Activated CD4-positive, alpha-beta T cell treated with anti-CD3 and anti-CD28 coated beads for 36 hours (primary cell): ENCODE measurements at regions not wholly inside any gene's neighbourhood (a gene's known extent, or its start where the extent isn't known, plus 50 kb on each side); places are given as distances from the start of the nearest gene placed in this dataset.

Experiments used
- ATAC-seq: fragments of 200-7000 bp; cut with Tn5 transposase; one replicate; pipeline ENCODE4 v1.10.0; 2021; ENCODE audit warnings: mild to moderate bottlenecking, moderate library complexity
- CTCF ChIA-PET: fragments of 350-600 bp; sonication (Branson Sonifier 250); formaldehyde crosslinking; loops from one replicate; lab custom pipeline; 2021; ENCODE audit warnings: antibody characterized with exemption; lab: Charles Lee
- POLR2A ChIA-PET: fragments of 350-600 bp; sonication (Branson Sonifier 250); formaldehyde crosslinking; loops from one replicate; lab custom pipeline; 2021; ENCODE audit warnings: antibody characterized with exemption, inconsistent platforms; lab: Charles Lee
- DNase-seq: peaks from one replicate; pipeline ENCODE4 v3.0.0-alpha.2; 2020
- H3K27ac Mint-ChIP-seq: one replicate; pipeline ENCODE4 v1.8.0; 2021; ENCODE audit warnings: mixed read lengths
- H3K27me3 Mint-ChIP-seq: one replicate; pipeline ENCODE4 v1.8.0; 2021; ENCODE audit warnings: mixed read lengths
- H3K36me3 Mint-ChIP-seq: one replicate; pipeline ENCODE4 v1.8.0; 2021; ENCODE audit warnings: low read depth, mixed read lengths
- H3K4me1 Mint-ChIP-seq: one replicate; pipeline ENCODE4 v1.8.0; 2021; ENCODE audit warnings: mixed read lengths
- H3K4me3 Mint-ChIP-seq: one replicate; pipeline ENCODE4 v1.8.0; 2021; ENCODE audit warnings: mild to moderate bottlenecking, moderate library complexity, mixed read lengths
- H3K9me3 Mint-ChIP-seq: one replicate; pipeline ENCODE4 v1.8.0; 2021; ENCODE audit warnings: low read depth, mixed read lengths
- intact Hi-C, 2 experiments: fragments of 100-400 bp; cut with DNase I in 1 of 2; cut with micrococcal nuclease in 1 of 2; formaldehyde crosslinking; loops; one replicate each; pipeline versions ENCODE4 v1.14.2 to v1.15.1; 2022 to 2024; cut with DNase I, micrococcal nuclease

- POLR2A ChIA-PET = no interaction called here
- ATAC-seq (no peak), DNase-seq (no peak)
- intact Hi-C loops = no loop called here
- Mint-ChIP-seq H3K27me3 (peaks cover 15% of the 10 kb centered on the region), H3K36me3 (no peaks in the 10 kb centered on the region), H3K27ac (no peak overlapping the region), H3K9me3 (no peaks in the 10 kb centered on the region), H3K4me1 (no peaks in the 10 kb centered on the region), H3K4me3 (no peak overlapping the region)
- CTCF ChIA-PET = interaction anchor here (0.6 to 0.9 kb wide), 2 partner anchors 164 to 529 kb away, joined by 3 read pairs; no protein-coding TSS in a partner anchor
Measured at GRCh38 chr1:96996001-96996400, 274.4 kb downstream of the PTBP2 start.

DNA sequence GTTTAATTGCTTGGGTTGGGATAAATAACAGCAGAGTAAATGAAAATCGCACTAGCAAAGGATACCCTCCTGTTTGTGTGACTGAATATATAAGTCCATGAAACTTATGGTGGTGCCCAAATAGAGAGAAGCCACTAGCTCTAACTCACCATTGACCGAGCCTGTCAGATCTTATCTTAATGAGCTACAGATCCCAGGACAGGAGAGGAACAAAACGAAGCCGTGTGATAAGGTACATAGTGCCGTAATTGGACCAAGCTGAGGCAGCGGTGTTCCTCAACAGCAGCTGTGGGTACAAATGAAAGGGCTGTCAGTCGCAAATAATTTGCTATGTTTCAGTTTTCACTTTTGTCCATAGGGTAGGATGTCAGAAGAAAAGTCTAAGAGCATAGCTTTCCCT is 276.1 kb downstream of the PTBP2 start:
- no peak for ATAC-seq
- intact Hi-C loops = no loop called here
- no peaks in the 10 kb centered on the region for H3K9me3 Mint-ChIP-seq
- ChIA-PET CTCF (no interaction called here), POLR2A (no interaction called here)
- no peak for DNase-seq
- H3K4me1 Mint-ChIP-seq = no peaks in the 10 kb centered on the region
- H3K27me3 Mint-ChIP-seq = peaks cover 12% of the 10 kb centered on the region
- H3K27ac Mint-ChIP-seq = no peak overlapping the region
- H3K4me3 Mint-ChIP-seq = no peak overlapping the region
- no peaks in the 10 kb centered on the region for H3K36me3 Mint-ChIP-seq

GRCh38 chr1:96998466-96998865 is 276.9 kb downstream of the PTBP2 start:
- ChIA-PET POLR2A (no interaction called here), CTCF (no interaction called here)
- DNase-seq = no peak
- peaks cover 16% of the 10 kb centered on the region for H3K27me3 Mint-ChIP-seq
- no peak overlapping the region for H3K4me3 Mint-ChIP-seq
- H3K27ac Mint-ChIP-seq = no peak overlapping the region
- no peaks in the 10 kb centered on the region for H3K36me3 Mint-ChIP-seq
- intact Hi-C loops = no loop called here
- ATAC-seq = no peak
- H3K4me1 Mint-ChIP-seq = no peaks in the 10 kb centered on the region
- H3K9me3 Mint-ChIP-seq = no peaks in the 10 kb centered on the region

DNA sequence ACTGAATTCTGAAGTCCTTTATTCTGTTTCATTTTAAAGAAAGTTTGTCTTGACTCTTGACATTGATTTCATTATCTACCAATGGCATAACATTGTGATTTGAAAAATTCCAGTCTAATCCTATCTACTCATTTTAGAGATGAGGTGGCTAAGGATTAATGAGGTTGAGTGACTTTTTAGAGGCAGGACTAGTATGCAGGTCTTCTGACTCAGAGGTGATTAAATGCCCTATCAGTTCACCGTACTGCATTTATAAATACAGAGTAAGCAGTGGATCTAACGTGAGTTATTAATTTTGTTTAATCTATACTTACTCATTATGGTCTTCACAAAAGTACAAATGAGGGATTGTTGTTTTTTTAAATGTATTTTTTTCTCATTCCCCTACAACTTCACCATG is 277.6 kb downstream of the PTBP2 start:
- CTCF ChIA-PET = no interaction called here
- POLR2A ChIA-PET = no interaction called here
- no peaks in the 10 kb centered on the region for H3K36me3 Mint-ChIP-seq
- intact Hi-C loops = no loop called here
- H3K27me3 Mint-ChIP-seq = peaks cover 21% of the 10 kb centered on the region
- no peak for ATAC-seq
- no peak for DNase-seq
- no peak overlapping the region for H3K4me3 Mint-ChIP-seq
- no peaks in the 10 kb centered on the region for H3K9me3 Mint-ChIP-seq
- no peaks in the 10 kb centered on the region for H3K4me1 Mint-ChIP-seq
- H3K27ac Mint-ChIP-seq = no peak overlapping the region

DNA sequence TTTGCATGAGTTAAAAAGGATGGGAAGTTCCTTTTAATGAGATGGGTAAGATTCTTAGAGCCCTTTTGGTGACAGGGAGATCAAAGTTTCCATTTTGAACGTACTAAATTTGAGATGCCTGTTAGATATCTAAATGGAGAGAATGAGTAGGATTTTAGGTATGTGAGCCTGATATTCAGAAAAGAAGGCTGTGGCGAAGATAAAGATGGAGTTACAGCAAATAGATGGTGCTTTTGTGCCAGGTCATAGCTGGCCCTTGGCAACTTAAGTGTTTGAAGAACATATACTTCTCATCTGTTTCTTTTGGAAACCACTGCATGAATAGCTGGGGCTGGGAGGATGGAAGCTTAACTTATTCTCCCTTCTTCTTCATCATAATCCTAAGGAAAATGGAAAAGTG is 282.5 kb downstream of the PTBP2 start:
- intact Hi-C loops = no loop called here
- no peak for ATAC-seq
- Mint-ChIP-seq H3K9me3 (no peaks in the 10 kb centered on the region), H3K4me1 (no peaks in the 10 kb centered on the region), H3K27ac (no peak overlapping the region), H3K4me3 (no peak overlapping the region), H3K36me3 (no peaks in the 10 kb centered on the region), H3K27me3 (peaks cover 15% of the 10 kb centered on the region)
- ChIA-PET POLR2A (interaction anchor here (0.5 kb wide), 1 partner anchor 1546 kb away, joined by 3 read pairs; no protein-coding TSS in a partner anchor), CTCF (no interaction called here)
- DNase-seq = no peak

- DNase-seq (no peak), ATAC-seq (no peak)
- H3K4me3 Mint-ChIP-seq = no peak overlapping the region
- H3K4me1 Mint-ChIP-seq = no peaks in the 10 kb centered on the region
- POLR2A ChIA-PET = interaction anchor here (0.5 kb wide), 1 partner anchor 1545 kb away, joined by 3 read pairs; no protein-coding TSS in a partner anchor
- no peaks in the 10 kb centered on the region for H3K9me3 Mint-ChIP-seq
- no peaks in the 10 kb centered on the region for H3K36me3 Mint-ChIP-seq
- intact Hi-C loops = no loop called here
- H3K27ac Mint-ChIP-seq = no peak overlapping the region
- CTCF ChIA-PET = interaction anchor here (1.3 kb wide), 1 partner anchor 16 kb away, joined by 3 read pairs; no protein-coding TSS in a partner anchor
- H3K27me3 Mint-ChIP-seq = peaks cover 15% of the 10 kb centered on the region
Measured at GRCh38 chr1:97004743-97005142, 283.2 kb downstream of the PTBP2 start.

GRCh38 chr1:97006044-97006661 is 284.6 kb downstream of the PTBP2 start:
- ATAC-seq = no peak
- Mint-ChIP-seq H3K27ac (no peak overlapping the region), H3K4me1 (no peaks in the 10 kb centered on the region), H3K27me3 (peaks cover 11% of the 10 kb centered on the region), H3K9me3 (no peaks in the 10 kb centered on the region), H3K36me3 (no peaks in the 10 kb centered on the region), H3K4me3 (no peak overlapping the region)
- intact Hi-C loops = no loop called here
- DNase-seq = no peak
- ChIA-PET POLR2A (no interaction called here), CTCF (interaction anchor here (1.3 kb wide), 1 partner anchor 17 kb away, joined by 3 read pairs; no protein-coding TSS in a partner anchor)

GRCh38 chr1:97007840-97008604 is 286.4 kb downstream of the PTBP2 start:
- Mint-ChIP-seq H3K4me3 (no peak overlapping the region), H3K4me1 (no peaks in the 10 kb centered on the region), H3K9me3 (no peaks in the 10 kb centered on the region), H3K27ac (no peak overlapping the region), H3K36me3 (no peaks in the 10 kb centered on the region), H3K27me3 (peaks cover 11% of the 10 kb centered on the region)
- CTCF ChIA-PET = no interaction called here
- ATAC-seq (no peak), DNase-seq (no peak)
- intact Hi-C loops = no loop called here
- POLR2A ChIA-PET = interaction anchor here (0.7 kb wide), 1 partner anchor 84 kb away, joined by 3 read pairs; no protein-coding TSS in a partner anchor

DNA sequence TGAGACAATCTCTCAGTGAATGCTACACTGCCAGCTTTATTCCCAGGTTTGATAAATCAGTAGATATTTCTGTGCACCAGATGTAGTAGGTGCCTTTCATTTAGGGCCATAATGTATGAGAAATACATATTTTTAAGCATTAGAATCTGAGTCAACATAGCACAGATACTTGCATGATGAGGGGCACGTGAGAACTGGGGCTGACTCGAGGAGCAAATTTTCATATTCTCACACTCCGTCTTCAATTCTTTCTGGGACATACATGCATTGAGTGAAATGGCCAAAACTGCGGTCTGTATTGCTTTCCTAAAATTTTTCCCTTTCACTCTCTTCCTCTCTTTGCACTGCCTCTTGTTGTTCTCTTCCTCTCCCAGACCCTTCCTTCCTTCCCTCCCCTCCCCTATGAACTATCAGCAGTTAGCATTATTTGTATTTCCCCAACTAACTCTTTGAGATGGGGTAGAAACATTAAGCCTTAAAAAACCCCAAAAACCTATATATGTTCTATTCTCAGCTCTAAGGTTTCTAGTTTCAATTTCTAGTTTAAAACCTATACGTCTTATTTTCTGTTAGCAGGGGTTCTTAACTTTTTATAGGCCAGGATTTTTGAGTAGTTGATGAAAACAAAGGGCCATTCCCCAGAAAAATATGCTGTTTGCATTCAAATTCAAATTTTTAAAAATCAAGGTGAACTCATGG is 289.1 kb downstream of the PTBP2 start:
- H3K9me3 Mint-ChIP-seq = no peaks in the 10 kb centered on the region
- DNase-seq (no peak), ATAC-seq (no peak)
- peaks cover 2% of the 10 kb centered on the region for H3K27me3 Mint-ChIP-seq
- H3K4me1 Mint-ChIP-seq = no peaks in the 10 kb centered on the region
- intact Hi-C loops = no loop called here
- no peak overlapping the region for H3K27ac Mint-ChIP-seq
- H3K4me3 Mint-ChIP-seq = no peak overlapping the region
- ChIA-PET CTCF (no interaction called here), POLR2A (no interaction called here)
- no peaks in the 10 kb centered on the region for H3K36me3 Mint-ChIP-seq

DNA sequence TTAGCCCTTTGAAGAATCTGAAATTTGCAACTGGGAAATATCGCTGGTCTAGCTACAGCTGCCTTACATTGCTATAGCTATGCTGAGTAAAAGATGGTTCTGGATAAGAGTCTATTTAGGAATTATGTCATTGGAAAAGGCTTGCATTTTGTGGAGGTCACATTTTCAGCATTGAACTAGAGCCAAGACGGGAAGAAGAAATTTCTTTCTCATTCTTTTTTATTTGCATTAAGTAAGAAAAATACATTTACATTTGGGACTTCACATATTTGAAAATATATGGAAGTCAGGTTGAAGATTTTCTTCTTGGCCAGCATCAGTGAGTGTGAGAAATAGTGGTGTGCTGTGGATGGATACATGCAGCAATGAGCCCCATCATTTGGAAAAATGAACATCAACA is 291.6 kb downstream of the PTBP2 start:
- Mint-ChIP-seq H3K27ac (no peak overlapping the region), H3K36me3 (no peaks in the 10 kb centered on the region), H3K4me3 (no peak overlapping the region), H3K9me3 (no peaks in the 10 kb centered on the region), H3K4me1 (no peaks in the 10 kb centered on the region), H3K27me3 (peaks cover 4% of the 10 kb centered on the region)
- intact Hi-C loops = loop anchor here in 1 of 2 experiments (2.0 kb wide), 1 partner anchor 18 kb away; no protein-coding TSS in a partner anchor
- DNase-seq (no peak), ATAC-seq (no peak)
- POLR2A ChIA-PET = no interaction called here
- CTCF ChIA-PET = no interaction called here

DNA sequence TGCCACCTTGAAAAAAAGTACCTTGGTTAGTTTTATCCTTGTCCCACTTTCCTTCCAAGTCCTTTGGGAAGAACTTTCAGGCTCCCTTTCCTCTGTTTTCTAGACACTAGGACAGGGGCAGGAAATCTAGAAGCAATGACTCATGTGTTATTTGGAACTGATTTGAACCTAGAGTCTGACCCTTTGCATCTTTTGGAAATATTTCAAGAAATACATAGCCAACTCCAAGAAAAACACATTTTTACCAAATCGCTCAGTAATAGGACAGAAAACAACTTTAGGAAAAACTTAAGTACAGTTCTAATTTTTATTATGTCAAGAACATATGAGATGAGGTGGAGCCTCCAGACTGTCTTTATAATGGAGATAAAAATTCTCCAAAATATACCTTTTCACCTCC is 292.4 kb downstream of the PTBP2 start:
- ChIA-PET CTCF (no interaction called here), POLR2A (no interaction called here)
- Mint-ChIP-seq H3K4me3 (no peak overlapping the region), H3K9me3 (no peaks in the 10 kb centered on the region), H3K27ac (no peak overlapping the region), H3K36me3 (no peaks in the 10 kb centered on the region), H3K4me1 (no peaks in the 10 kb centered on the region), H3K27me3 (peaks cover 4% of the 10 kb centered on the region)
- ATAC-seq (no peak), DNase-seq (no peak)
- intact Hi-C loops = loop anchor here in 1 of 2 experiments (2.0 kb wide), 1 partner anchor 17 kb away; no protein-coding TSS in a partner anchor
